H9 (cell line): ENCODE measurements at regions not wholly inside any gene's neighbourhood (a gene's known extent, or its start where the extent isn't known, plus 50 kb on each side); places are given as distances from the start of the nearest gene placed in this dataset.

ENCODE experiments used
- DNase-seq: peaks from one replicate; pipeline ENCODE4 v3.0.0-alpha.2; 2017
- H2AFZ ChIP-seq: one replicate; pipeline ENCODE4 v1.6.1; 2013; ENCODE audit warnings: mild to moderate bottlenecking, low read length, control low read depth, moderate library complexity
- H2AK5ac ChIP-seq: 2 replicates; pipeline ENCODE4 v1.6.1; 2013; ENCODE audit warnings: low read length, control low read depth, mixed read lengths; ENCODE audit not compliant: insufficient read length
- H2BK120ac ChIP-seq: one replicate; pipeline ENCODE4 v1.6.1; 2013; ENCODE audit warnings: low read depth, mild to moderate bottlenecking, low read length, control low read depth, inconsistent platforms; ENCODE audit not compliant: poor library complexity, severe bottlenecking
- H2BK12ac ChIP-seq: 2 replicates; pipeline ENCODE4 v1.6.1; 2013; ENCODE audit warnings: low read length, control low read depth, mixed read lengths, low read depth; ENCODE audit not compliant: insufficient read length
- H2BK15ac ChIP-seq: 2 replicates; pipeline ENCODE4 v1.6.1; 2013; ENCODE audit warnings: low read depth, low read length, control low read depth
- H2BK20ac ChIP-seq: one replicate; pipeline ENCODE4 v1.6.1; 2013; ENCODE audit warnings: low read depth, mild to moderate bottlenecking, low read length, control low read depth, inconsistent platforms; ENCODE audit not compliant: poor library complexity, severe bottlenecking
- H2BK5ac ChIP-seq: 2 replicates; pipeline ENCODE4 v1.6.1; 2013; ENCODE audit warnings: low read length, control low read depth, mixed read lengths; ENCODE audit not compliant: insufficient read length
- H3K14ac ChIP-seq: 2 replicates; pipeline ENCODE4 v1.6.1; 2013; ENCODE audit warnings: low read length, control low read depth; ENCODE audit not compliant: insufficient read depth
- H3K18ac ChIP-seq: 2 replicates; pipeline ENCODE4 v1.6.1; 2013; ENCODE audit warnings: low read depth, mild to moderate bottlenecking, mixed read lengths, low read length, control low read depth; ENCODE audit not compliant: insufficient read length
- H3K23ac ChIP-seq: 2 replicates; pipeline ENCODE4 v1.6.1; 2013; ENCODE audit warnings: low read length, control low read depth, mixed read lengths, low read depth; ENCODE audit not compliant: insufficient read length
- H3K23me2 ChIP-seq: 2 replicates; pipeline ENCODE4 v1.6.1; 2013; ENCODE audit warnings: low read depth, mild to moderate bottlenecking, mixed read lengths, low read length, control low read depth; ENCODE audit not compliant: insufficient read length, poor library complexity, severe bottlenecking
- H3K27ac ChIP-seq: 2 replicates; pipeline ENCODE4 v1.5.1; 2013; ENCODE audit warnings: low read length, control low read depth, mixed read lengths, low read depth; ENCODE audit not compliant: insufficient read length
- H3K27me3 ChIP-seq: 2 replicates; pipeline ENCODE4 v1.6.1; 2013; ENCODE audit warnings: low read length, control low read depth, inconsistent platforms; ENCODE audit not compliant: insufficient read depth
- H3K4ac ChIP-seq: 2 replicates; pipeline ENCODE4 v1.6.1; 2013; ENCODE audit warnings: low read depth, mild to moderate bottlenecking, control low read depth, inconsistent platforms, low read length, moderate library complexity
- H3K4me1 ChIP-seq: 2 replicates; pipeline ENCODE4 v1.6.1; 2013; ENCODE audit warnings: low read length, control low read depth, inconsistent platforms; ENCODE audit not compliant: insufficient read depth
- H3K4me2 ChIP-seq: 2 replicates; pipeline ENCODE4 v1.6.1; 2013; ENCODE audit warnings: low read length, control low read depth, mixed read lengths; ENCODE audit not compliant: insufficient read length, insufficient read depth
- H3K56ac ChIP-seq: 2 replicates; pipeline ENCODE4 v1.6.1; 2013; ENCODE audit warnings: low read depth, mild to moderate bottlenecking, mixed read lengths, low read length, control low read depth; ENCODE audit not compliant: insufficient read length
- H3K79me1 ChIP-seq: 2 replicates; pipeline ENCODE4 v1.6.1; 2013; ENCODE audit warnings: low read depth, mild to moderate bottlenecking, moderate library complexity, low read length, control low read depth, inconsistent platforms; ENCODE audit not compliant: insufficient read depth, poor library complexity, severe bottlenecking
- H3K79me2 ChIP-seq: 2 replicates; pipeline ENCODE4 v1.6.1; 2013; ENCODE audit warnings: low read length, control low read depth, inconsistent platforms; ENCODE audit not compliant: insufficient read depth
- H3K9ac ChIP-seq: 2 replicates; pipeline ENCODE4 v1.6.1; 2013; ENCODE audit warnings: low read length, control low read depth, mixed read lengths; ENCODE audit not compliant: insufficient read length; ENCODE audit errors: extremely low read depth
- H3K9me3 ChIP-seq: one replicate; pipeline ENCODE4 v1.6.1; 2013; ENCODE audit warnings: low read depth, low read length, inconsistent platforms; ENCODE audit not compliant: control insufficient read depth
- H3T11ph ChIP-seq: one replicate; pipeline ENCODE4 v1.6.1; 2013; ENCODE audit warnings: mild to moderate bottlenecking, low read length, control low read depth, inconsistent platforms
- H4K20me1 ChIP-seq: one replicate; pipeline ENCODE4 v1.6.1; 2013; ENCODE audit not compliant: control insufficient read depth, insufficient read length, insufficient read depth
- H4K5ac ChIP-seq: 2 replicates; pipeline ENCODE4 v1.6.1; 2013; ENCODE audit warnings: low read depth, mild to moderate bottlenecking, mixed read lengths, low read length, control low read depth; ENCODE audit not compliant: insufficient read length
- H4K8ac ChIP-seq: replicated peaks from 2 replicates; pipeline ENCODE4 v1.6.1; 2013; ENCODE audit warnings: low read length, control low read depth, mixed read lengths, low read depth; ENCODE audit not compliant: insufficient read length
- H4K91ac ChIP-seq: 2 replicates; pipeline ENCODE4 v1.6.1; 2013; ENCODE audit warnings: low read depth, mild to moderate bottlenecking, moderate library complexity, mixed read lengths, low read length, control low read depth; ENCODE audit not compliant: insufficient read length
- H3K27ac Mint-ChIP-seq, 3 experiments: 2 replicates in 2 of 3; 3 replicates in 1 of 3; pipeline ENCODE4 v1.8.0; 2020 to 2021; ENCODE audit warnings: mixed read lengths in 3 of 3, mild to moderate bottlenecking in 1 of 3, moderate library complexity in 1 of 3
- H3K27me3 Mint-ChIP-seq: 2 replicates; pipeline ENCODE4 v1.8.0; 2021; ENCODE audit warnings: low read depth, mild to moderate bottlenecking, moderate library complexity, mixed read lengths
- H3K36me3 Mint-ChIP-seq, 3 experiments: 2 replicates in 2 of 3; 3 replicates in 1 of 3; pipeline ENCODE4 v1.8.0; 2020 to 2021; ENCODE audit warnings: low read depth in 3 of 3, mixed read lengths in 3 of 3; ENCODE audit not compliant: insufficient read depth in 1 of 3
- H3K4me1 Mint-ChIP-seq, 2 experiments: 2 replicates each; pipeline ENCODE4 v1.8.0; 2020; ENCODE audit warnings: mixed read lengths in 2 of 2
- H3K4me3 Mint-ChIP-seq, 2 experiments: 2 replicates in 1 of 2; 3 replicates in 1 of 2; pipeline ENCODE4 v1.8.0; 2020 to 2021; ENCODE audit warnings: mild to moderate bottlenecking in 2 of 2, mixed read lengths in 2 of 2, moderate library complexity in 1 of 2
- H3K9me3 Mint-ChIP-seq, 2 experiments: 2 replicates in 1 of 2; 3 replicates in 1 of 2; pipeline ENCODE4 v1.8.0; 2020; ENCODE audit warnings: mild to moderate bottlenecking in 2 of 2, mixed read lengths in 2 of 2, moderate library complexity in 1 of 2
- CTCF ChIP-seq: fragments of 200-600 bp; sonication (generic); conservative IDR thresholded peaks from 3 replicates; pipeline ENCODE4 v1.8.0; 2021; ENCODE audit warnings: antibody characterized with exemption, mild to moderate bottlenecking
- WGBS: extraction: QIAGEN DNeasy Blood & Tissue Kit; methylation state at CpG from one replicate; pipeline ENCODE4 v1.1.7; 2013; ENCODE audit warnings: missing lambda C conversion rate, low lambda C conversion rate, mixed read lengths; ENCODE audit not compliant: insufficient read length; ENCODE audit errors: extremely low coverage; 5-methylcytosine and 5-hydroxymethylcytosine counted together

GRCh38 chr1:219075121-219075879 lies 98.4 kb upstream of the LYPLAL1 start:
- DNase-seq: no peak
- Mint-ChIP-seq H3K4me1 (peaks cover 4 to 6% of the 10 kb centered on the region in 2 experiments), H3K27me3 (no peaks in the 10 kb centered on the region), H3K27ac (no peak overlapping the region), H3K36me3 (peaks cover 3 to 24% (median 10%) of the 10 kb centered on the region in 3 experiments), H3K4me3 (no peak overlapping the region), H3K9me3 (peaks cover 19 to 28% of the 10 kb centered on the region in 2 experiments)
- no peaks in the 10 kb centered on the region for H3K9me3 ChIP-seq
- no peak overlapping the region for H3K9ac ChIP-seq
- no peak overlapping the region for H4K8ac ChIP-seq
- no peaks in the 10 kb centered on the region for H3K4me1 ChIP-seq
- H3T11ph ChIP-seq: no peak overlapping the region
- no peak overlapping the region for H2AFZ ChIP-seq
- no peak overlapping the region for H3K23ac ChIP-seq
- no peak overlapping the region for H2BK15ac ChIP-seq
- no peaks in the 10 kb centered on the region for H3K79me2 ChIP-seq
- H3K4ac ChIP-seq: no peak overlapping the region
- no peak overlapping the region for H2BK120ac ChIP-seq
- no CpG with 5 or more reads among the region's 2 CpGs for WGBS
- no peak overlapping the region for H3K18ac ChIP-seq
- TF ChIP-seq CTCF: no peak
- H4K91ac ChIP-seq: no peak overlapping the region
- H2BK5ac ChIP-seq: no peak overlapping the region
- no peak overlapping the region for H2BK20ac ChIP-seq
- no peaks in the 10 kb centered on the region for H4K20me1 ChIP-seq
- no peak overlapping the region for H3K4me2 ChIP-seq
- H3K56ac ChIP-seq: no peak overlapping the region
- no peak overlapping the region for H2BK12ac ChIP-seq
- H3K27me3 ChIP-seq: no peaks in the 10 kb centered on the region
- H4K5ac ChIP-seq: no peak overlapping the region
- H2AK5ac ChIP-seq: no peak overlapping the region
- no peaks in the 10 kb centered on the region for H3K79me1 ChIP-seq
- H3K14ac ChIP-seq: no peak overlapping the region
- no peak overlapping the region for H3K27ac ChIP-seq
- no peaks in the 10 kb centered on the region for H3K23me2 ChIP-seq
